Peyer's patch (tissue), 4 donors: ENCODE measurements at regions not wholly inside any gene's neighbourhood (a gene's known extent, or its start where the extent isn't known, plus 50 kb on each side); places are given as distances from the start of the nearest gene placed in this dataset.

Experiments used
- CTCF ChIP-seq, 6 experiments: fragments of 450-650 bp in 4 of 6; fragments of 200-600 bp in 2 of 6; sonication (generic) in 1 of 6; IDR thresholded peaks; one replicate each; pipeline ENCODE4 v1.5.1; 2017 to 2019; ENCODE audit warnings: antibody characterized with exemption in 6 of 6, mild to moderate bottlenecking in 3 of 6, moderate library complexity in 1 of 6
- POLR2A ChIP-seq, 2 donors: fragments of 450-650 bp; IDR thresholded peaks; one replicate each; pipeline ENCODE4 v1.5.1; 2017; ENCODE audit warnings: antibody characterized with exemption in 2 of 2, mild to moderate bottlenecking in 2 of 2, moderate library complexity in 2 of 2

- TF ChIP-seq CTCF (IDR thresholded peaks at IDR 0.05) (no peak), POLR2A (IDR thresholded peaks at IDR 0.05) (no peak)
These were observed 975.1 kb downstream of the BCL11B start for GRCh38 chr14:98296895-98297294.
